ENCODE measurements at regions not wholly inside any gene's neighbourhood (a gene's known extent, or its start where the extent isn't known, plus 50 kb on each side); places are given as distances from the start of the nearest gene placed in this dataset.
"Not testable (repeated sequence)": the region's sequence is repeated elsewhere in the genome, so short reads cannot be mapped to it uniquely, and the experiment has no call there.

DNA sequence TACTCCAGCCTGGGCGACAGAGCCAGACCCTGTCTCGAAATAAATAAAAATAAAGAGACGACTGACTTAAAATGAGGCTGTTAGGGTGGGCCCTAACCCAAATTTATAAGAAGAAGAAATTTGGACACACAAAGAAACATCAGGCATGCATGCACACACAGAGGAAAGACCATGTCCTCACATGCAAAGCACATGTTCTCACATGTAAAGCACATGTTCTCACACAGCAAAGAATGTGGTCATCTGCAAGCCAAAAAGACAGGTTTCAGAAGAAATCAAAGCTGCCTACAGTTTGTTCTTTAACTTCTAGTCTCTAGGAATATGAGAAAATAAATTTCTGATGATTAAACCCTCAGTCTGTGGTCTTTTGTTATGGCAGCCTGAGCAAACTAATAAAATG is 132.3 kb upstream of the CRIM1 start:
- DNase-seq: no peak

DNA sequence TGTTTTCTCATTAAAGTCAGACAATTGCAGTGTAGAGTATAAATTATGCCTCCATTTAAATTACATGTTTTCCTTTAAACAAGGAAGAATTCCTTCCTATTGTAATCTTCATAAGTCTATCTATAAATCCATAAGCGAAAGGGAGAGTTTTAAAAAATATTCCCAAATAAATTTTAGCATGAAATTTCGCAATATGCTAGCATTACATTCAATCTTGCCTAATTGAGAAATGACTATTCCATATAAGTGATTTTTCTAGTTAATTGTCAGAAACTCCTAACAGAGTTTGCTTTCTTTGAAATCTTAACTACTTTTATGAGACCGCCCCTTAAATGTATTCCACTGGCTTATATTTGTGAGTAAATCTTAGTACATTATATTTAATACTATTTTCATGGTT is 133.1 kb upstream of the CRIM1 start:
- no peak for DNase-seq

DNA sequence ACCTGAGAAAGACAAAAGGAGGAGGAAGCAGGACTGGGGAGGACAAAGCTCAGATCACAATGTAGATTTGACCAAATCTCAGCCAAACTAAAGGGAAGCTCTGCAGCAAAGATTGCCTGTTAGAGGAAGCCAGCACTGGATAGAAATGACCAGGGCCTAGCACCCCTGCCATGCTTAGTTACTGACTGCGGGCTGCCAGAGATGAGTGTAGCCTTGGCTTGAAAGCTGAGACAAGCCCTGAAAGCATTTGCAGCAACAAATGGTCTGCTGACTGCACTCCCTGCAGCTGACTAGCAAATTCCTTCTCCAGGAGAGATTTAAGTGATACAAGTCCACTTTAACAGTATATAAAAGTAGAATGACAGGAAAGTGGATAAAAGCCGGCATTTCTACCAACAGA is 140.9 kb upstream of the CRIM1 start:
- no peak for DNase-seq

DNA sequence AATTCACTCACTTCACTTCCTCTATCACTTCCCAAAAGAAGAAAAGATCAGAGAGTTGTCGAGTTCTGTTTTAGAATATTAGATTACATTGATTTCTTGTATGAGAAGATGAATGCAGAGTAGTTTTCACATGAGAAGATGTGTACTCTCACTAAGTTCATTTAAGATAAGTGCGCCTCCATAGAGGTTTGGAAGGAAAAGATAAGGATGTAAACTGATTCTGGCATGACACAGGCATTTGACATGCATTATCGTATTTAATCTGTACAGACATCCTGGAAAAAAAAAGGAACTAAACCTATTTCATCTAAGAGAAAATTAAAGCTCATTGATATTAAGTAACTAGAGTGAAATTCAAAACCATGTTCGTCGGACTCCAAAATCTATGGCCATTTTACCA is 152.2 kb upstream of the CRIM1 start:
- no peak for DNase-seq

DNA sequence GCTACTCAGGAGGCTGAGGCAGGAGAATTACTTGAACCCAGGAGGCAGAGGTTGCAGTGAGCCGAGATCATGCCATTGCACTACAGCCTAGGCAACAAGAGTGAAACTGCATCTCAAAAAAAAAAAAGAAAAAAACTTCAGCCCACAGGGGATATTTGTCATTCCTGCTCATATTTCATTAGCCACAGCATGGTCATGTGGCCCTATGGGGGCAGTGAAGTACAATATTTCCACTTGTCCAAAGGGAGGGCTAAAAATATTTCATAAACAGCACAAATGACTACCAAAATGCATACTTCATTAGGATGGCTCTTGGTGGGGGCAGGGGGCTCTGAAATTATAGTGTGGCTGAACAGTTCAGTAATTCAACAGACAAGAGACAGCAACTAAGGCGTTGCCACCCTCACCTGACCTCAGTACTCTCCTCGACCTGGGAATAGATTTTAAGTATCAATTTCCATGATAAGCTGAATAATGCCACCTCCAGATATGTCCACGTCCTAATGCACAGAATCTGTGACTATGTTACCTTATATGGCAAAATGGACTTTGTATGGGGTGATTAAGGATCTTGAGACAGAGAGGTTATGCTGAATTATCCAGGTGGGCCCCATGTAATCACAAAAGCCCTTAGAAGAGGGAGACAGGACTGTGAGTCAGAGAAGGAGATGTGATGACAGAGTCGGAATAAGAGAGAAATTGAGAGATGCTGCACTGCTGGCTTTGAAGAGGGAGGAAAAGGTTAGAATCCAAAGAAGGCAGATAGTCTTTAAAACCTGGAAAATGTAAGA is 158.2 kb upstream of the CRIM1 start:
- no peak for DNase-seq

DNA sequence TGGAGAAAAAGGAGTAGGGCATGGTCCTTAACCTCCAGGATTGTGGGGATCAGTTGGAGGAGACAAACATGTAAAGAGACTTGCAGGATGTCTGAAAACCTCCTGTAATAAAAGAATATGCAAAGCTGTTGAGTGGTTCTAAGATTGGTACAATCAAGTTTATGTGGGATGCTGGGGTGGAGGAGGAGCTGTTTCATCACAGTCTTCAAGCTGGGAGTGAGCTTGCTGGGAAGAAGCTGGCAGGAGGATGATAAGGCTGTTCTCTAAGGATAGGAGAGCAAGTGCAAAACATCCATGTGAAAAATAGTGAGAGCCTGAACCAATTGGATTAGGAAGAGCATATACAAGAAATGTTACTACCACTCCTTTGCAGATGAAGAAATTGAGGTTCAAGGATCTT is 161.9 kb upstream of the CRIM1 start:
- DNase-seq: no peak

DNA sequence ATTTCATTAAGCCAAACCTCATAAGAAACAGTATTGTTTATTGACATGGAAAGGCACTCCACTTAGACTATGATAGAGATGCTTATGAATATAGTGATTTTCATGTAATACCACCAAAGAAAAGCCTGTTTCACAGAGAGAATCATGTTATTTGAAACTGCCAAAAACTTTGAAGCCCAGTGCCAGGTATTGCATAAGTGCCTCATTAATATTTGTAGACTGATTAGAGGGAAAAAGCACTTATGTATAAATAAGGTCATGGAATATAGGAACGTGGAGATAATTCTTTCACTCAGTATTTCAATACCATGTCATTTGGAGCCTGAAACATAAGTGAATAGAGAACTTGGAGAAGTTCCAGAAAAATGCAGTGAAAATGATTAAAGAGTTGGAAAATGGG is 162.6 kb upstream of the CRIM1 start:
- no peak for DNase-seq

DNA sequence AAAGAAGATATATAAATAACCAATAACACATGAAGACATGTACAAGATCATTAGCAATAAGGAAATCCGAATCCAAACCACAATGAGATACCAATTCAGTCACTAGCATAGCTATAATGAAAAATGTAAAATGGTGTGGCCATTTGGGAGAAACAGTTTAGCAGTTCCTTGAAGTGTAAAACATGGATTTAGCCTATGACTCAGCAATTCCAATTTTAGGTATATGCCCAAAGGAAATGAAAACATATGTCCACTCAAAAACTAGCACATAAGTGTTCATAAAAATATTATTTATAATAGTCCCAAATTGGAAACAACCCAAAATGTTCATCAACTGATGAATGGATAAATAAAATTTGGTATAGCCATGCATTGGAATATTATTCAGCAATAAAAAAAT is 165.5 kb upstream of the CRIM1 start:
- no peak for DNase-seq

DNA sequence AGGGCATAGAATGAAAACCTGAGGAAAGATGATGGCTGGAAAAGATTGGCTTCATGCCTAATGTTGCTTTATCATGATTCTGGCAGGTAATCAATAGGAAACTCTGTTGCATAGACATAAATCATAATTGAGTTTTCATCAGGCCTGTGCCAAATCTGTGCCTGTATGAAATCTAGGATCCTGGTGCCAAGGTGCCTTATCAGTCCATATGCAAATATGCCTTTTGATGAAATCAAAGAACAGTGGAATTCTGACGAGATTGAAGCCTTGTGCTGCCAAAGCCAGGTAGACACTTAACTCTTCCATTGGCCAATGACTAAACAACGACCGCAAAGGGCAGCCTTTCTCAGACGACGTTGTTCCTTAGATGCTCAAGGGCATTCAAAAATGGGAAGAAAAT is 170.0 kb upstream of the CRIM1 start:
- no peak for DNase-seq

DNA sequence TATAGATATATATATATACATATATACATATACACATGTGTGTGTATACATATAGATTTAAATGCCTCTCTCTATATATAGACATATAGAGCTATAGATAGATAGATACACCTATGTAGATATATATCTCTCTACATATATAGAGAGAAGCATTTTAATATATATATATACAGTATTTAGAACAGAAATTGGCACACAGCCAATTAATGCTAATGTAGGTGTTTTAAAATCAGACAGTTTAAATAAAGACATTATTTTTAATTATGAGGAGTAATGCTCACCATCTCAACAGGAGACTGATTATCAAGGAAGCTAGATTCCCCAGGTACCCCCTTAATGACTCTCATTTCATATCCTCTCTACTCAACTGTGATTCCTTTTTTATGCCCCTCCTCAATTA is 170.7 kb upstream of the CRIM1 start:
- no peak for DNase-seq

DNA sequence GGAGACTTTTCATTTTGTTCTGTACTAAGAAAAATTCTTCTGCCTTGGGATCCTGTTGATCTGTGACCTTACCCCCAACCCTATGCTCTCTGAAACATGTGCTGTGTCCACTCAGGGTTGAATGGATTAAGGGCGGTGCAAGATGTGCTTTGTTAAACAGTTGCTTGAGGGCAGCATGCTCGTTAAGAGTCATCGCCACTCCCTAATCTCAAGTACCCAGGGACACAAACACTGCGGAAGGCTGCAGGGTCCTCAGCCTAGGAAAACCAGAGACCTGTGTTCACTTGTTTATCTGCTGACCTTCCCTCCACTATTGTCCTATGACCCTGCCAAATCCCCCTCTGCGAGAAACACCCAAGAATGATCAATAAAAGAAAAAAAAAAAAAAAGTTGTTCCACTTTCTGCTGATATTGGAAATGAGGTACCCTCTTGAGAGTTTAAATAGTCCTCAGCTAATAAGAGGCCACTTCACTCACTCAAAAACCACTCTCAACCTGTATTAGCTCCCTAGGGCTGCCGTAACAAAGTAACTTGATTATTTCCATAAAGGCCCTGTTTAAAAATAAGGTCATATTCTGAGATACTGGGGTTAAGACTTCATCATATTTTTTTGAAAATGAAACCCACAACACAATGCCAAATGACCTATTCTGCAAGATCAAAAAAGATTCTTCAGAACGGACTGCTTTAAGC is 174.6 kb upstream of the CRIM1 start:
- not testable (repeated sequence) for DNase-seq

DNA sequence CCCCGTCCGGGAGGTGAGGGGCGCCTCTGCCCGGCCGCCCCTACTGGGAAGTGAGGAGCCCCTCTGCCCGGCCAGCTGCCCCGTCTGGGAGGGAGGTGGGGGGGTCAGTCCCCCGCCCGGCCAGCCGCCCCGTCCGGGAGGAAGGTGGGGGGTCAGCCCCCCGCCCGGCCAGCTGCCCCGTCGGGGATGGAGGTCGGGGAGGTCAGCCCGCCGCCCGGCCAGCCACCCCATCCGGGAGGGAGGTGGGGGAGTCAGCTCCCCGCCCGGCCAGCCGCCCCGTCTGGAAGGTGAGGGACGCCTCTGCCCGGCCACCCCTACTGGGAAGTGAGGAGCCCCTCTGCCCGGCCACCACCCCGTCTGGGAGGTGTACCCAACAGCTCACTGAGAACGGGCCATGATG is 175.3 kb upstream of the CRIM1 start:
- DNase-seq: not testable (repeated sequence)

DNA sequence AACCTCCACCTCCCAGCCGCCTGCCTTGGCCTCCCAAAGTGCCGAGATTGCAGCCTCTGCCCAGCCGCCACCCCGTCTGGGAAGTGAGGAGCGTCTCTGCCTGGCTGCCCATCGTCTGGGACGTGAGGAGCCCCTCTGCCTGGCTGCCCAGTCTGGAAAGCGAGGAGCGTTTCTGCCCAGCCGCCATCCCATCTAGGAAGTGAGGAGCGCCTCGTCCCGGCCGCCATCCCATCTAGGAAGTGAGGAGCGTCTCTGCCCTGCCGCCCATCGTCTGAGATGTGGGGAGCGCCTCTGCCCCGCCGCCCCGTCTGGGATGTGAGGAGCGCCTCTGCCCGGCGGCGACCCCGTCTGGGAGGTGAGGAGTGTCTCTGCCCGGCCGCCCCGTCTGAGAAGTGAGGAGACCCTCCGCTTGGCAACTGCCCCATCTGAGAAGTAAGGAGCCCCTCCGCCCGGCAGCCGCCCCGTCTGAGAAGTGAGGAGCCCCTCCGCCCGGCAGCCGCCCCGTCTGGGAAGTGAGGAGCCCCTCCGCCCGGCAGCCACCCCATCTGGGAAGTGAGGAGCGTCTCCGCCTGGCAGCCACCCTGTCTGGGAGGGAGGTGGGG is 175.8 kb upstream of the CRIM1 start:
- DNase-seq: not testable (repeated sequence)

DNA sequence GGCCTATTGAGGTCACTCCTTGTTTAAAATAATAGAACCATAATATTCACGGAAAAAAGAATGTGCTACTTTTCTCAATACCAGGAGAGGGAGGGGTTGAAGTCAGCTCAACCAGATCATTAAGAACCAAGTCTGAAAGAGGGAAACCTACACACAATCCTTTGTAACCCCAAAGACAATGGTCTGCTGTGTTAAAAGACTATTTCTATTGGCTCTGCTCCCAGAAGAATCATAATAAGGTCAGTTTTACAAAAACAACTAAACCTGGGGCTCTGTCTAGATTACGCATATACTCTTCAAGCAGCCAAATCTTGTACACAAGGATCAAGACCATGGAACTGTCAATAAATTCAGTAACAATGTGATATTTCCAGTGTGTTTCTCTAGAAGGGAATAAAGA is 177.2 kb upstream of the CRIM1 start:
- no peak for DNase-seq

DNA sequence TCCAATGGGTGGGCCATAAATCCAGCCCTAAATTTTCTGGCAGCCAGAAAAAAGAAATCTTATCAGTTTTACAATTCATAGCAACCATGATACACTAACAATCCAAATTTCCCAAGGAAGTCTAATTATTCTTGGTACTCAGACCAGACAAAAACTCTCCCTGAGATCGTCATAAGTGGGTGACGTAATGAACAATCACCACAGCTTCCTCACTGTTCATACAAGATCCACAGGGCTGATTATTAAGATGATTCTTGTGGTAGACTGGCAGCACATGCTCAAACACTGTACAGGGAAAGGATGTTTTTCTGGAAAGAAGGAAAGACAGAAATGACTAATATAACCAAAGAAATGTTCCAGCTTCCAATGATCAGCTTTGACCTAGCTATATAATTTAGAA is 178.3 kb upstream of the CRIM1 start:
- no peak for DNase-seq

DNA sequence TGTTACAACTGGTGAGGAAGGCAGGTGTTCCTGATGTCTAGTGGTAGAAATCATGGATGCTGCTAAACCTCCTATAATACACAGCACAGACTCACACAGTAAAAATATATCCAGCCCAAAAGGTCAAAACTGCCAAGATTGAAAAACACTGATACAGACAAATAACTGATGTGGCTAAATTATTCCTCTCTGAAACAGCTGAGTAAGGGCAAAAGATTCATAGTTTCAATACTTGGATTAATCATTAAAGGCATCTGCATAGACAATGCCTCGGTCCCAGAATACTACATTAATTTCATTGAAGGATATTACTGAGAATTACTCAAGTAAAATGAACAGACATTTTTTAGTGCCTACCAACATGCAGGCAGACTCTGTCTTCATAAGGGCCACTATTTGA is 180.7 kb upstream of the CRIM1 start:
- no peak for DNase-seq

DNA sequence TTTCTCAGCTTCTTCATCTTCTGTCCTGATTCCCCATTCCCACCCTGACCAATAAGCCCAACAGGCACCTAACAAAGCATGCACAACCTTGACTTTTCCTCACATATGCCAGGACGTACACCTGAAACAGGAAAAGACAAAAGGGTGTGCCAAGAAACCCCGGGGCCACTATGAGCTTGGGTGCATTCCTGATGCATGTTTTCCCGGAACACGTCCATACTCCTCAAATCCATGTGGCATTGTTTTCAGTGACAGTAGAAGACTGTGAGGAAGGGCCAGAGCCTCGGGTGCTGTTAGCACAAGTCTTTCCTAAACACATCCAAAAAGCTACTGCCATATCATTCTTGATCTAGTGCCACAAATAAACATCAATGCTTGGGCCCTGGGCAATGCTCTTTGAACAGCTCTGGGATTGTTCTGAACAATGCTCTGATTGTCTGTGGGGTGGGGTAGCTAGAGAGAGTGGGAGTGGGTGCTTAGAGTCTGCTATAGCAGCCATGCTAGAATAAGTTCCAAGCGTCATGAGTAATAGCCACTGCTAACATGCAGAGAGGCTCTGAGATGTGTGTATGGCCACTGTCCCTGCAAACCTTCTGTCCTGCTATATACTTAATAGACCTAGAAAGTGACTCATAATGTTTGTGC is 181.7 kb upstream of the CRIM1 start:
- DNase-seq: no peak

DNA sequence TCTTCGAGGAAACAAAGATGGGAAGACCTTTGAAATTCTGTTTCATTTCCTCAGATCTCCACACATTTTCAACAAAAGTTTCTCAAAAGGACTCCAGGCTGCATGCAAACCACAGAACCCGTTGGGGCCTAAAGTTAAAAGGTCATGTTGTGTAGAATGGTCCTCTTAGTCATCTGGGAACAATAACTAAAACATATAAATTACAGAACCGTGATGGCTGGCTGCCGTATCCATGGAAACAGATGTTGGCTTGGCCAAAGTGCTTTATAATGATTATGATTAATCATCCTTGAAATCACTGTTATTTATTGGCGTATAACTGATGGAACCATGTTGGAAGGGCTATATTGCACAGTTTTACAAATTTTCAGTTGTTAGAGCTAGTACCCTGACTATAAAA is 182.8 kb upstream of the CRIM1 start:
- no peak for DNase-seq

DNA sequence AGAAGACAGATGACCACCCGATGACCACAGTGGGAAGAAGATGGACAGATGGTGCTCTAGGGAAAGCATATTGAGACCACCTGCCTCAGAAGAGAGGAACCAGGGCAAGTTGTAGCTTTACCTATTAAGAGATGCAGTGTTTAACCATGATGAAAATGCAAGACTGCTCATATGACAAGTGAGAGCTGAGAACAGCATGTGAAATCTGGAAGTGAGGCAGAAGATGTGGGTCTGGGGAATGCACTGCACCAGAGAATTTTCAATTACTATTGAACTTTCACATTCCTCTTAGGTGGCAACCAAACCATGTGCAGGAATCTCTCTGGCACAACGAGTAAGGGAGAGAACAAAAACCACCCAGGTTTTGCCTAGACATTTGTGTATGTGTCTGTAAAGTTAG is 184.8 kb upstream of the CRIM1 start:
- no peak for DNase-seq

DNA sequence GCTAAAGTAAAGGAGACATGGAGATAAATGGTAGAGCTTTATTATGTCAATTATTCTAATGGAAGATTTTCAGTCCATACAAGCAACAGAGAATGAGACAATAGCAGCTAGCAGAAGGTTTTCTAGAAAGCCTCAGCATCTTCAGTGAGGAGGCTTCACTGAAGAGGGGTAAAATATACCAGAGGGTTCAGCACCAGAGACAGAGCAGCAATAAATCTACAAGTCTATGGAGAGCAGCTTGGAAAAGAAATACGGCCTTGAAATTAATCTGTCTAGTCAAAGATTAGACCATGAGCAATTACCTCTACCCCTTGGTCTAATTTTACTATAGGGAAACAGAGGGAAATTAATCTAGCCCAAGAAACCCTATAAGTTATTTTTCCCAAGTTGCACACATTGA is 185.7 kb upstream of the CRIM1 start:
- DNase-seq: no peak

DNA sequence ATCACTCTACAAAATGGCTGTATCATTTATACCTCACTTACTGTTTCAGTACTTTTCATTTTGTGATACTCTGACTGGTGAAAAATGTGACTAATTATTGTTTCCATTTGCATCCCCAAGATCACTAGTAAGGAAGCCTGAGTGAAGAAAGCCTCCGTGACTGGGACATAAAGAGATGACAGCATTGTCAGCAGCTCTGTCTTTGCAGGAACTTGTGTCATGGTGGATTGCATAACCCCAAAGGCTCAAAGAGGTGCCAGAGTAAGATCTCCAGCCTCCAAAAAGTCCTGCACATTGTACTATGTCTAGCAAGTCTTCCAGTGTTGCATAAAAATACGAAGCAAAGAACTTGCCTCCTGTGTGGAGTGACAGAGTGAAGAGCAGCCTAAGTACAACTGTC is 187.5 kb upstream of the CRIM1 start:
- DNase-seq: no peak

DNA sequence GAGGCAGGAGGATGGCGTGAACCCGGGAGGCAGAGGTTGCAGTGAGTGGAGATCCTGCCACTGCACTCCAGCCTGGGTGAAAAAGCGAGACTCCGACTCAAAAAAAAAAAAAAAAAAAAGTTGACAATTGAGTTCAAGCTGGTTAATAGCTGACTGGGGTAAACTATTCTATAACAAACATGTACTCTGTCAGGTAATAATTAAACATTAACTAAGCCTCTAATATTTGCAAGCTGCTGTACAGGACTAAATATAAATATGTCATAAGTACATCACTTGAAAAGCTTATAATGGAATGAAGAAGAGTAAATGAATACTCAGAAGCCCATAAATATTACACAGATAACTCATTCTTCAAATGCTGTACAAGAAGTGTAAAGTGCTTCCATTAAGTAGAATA is 190.4 kb upstream of the CRIM1 start:
- DNase-seq: no peak

DNA sequence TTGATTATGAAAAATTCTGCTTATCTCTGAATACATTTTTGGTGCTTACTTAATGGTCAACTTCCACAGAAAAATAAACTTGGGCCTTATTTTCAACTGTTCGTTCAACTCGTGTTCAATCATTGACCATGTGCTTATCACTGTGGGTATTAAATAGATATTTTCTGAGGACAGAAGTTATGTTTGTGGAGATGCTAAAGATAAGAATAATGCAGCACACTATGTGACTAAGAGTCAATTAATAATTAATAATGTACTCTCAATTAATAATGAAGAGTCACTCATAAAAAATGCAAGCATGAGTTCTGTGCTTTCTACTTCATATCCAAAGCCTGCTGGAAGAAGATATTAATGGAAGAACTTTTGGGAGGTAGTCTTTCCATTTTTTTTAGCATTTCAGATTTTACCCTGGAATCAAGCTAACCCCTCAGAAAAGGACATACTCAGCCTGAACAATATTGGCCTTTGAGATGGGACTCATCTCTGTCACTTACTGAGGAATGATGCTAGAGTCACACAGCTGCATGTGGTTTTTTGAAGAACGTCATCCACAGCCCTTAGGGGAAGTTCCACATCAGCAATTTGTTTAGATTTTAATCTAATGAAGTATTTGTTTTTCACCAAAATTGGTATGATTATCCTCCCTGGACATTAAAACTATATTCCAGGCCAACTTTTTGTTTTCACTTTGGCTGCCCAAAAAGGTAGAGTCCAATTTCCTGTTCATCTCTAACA is 191.9 kb upstream of the CRIM1 start:
- no peak for DNase-seq
